Naive thymus-derived CD4-positive, alpha-beta T cell (primary cell): ENCODE measurements at regions not wholly inside any gene's neighbourhood (a gene's known extent, or its start where the extent isn't known, plus 50 kb on each side); places are given as distances from the start of the nearest gene placed in this dataset.
"Not testable (repeated sequence)": the region's sequence is repeated elsewhere in the genome, so short reads cannot be mapped to it uniquely, and the experiment has no call there.

ENCODE experiments used
- ATAC-seq: fragments of 150-1000 bp; cut with Tn5 transposase; 2 replicates; pipeline ENCODE4 v1.10.0; 2021; ENCODE audit warnings: mild to moderate bottlenecking, moderate library complexity
- CTCF ChIA-PET: fragments of 350-600 bp; sonication (Branson Sonifier 250); formaldehyde crosslinking; loops from one replicate; lab custom pipeline; 2021; ENCODE audit warnings: antibody characterized with exemption; lab: Charles Lee
- POLR2A ChIA-PET: fragments of 350-600 bp; sonication (Branson Sonifier 250); formaldehyde crosslinking; loops from one replicate; lab custom pipeline; 2021; ENCODE audit warnings: antibody characterized with exemption, inconsistent platforms; lab: Charles Lee
- DNase-seq, 9 donors: peaks; one replicate each; pipeline versions ENCODE4 v3.0.0 to v3.0.0-alpha.2; 2020 to 2022; ENCODE audit warnings: mixed read lengths in 1 of 9
- H3K27ac ChIP-seq: one replicate; pipeline ENCODE4 v1.7.0; 2013; ENCODE audit warnings: mild to moderate bottlenecking, low read depth, low read length, moderate library complexity
- H3K27me3 ChIP-seq, 2 donors: one replicate each; pipeline ENCODE4 v1.7.0; 2013; ENCODE audit warnings: low read length in 2 of 2, mild to moderate bottlenecking in 2 of 2, moderate library complexity in 2 of 2; ENCODE audit not compliant: control insufficient read depth in 2 of 2, insufficient read depth in 2 of 2
- H3K36me3 ChIP-seq, 3 experiments: 1 replicate in 2 of 3; 2 replicates in 1 of 3; pipeline ENCODE4 v1.7.0; 2013; ENCODE audit warnings: low read length in 3 of 3, mild to moderate bottlenecking in 3 of 3, moderate library complexity in 1 of 3; ENCODE audit not compliant: insufficient read depth in 3 of 3, control insufficient read depth in 2 of 3
- H3K4me1 ChIP-seq, 2 donors: one replicate each; pipeline ENCODE4 v1.7.0; 2013; ENCODE audit warnings: low read length in 2 of 2, mild to moderate bottlenecking in 2 of 2, moderate library complexity in 1 of 2; ENCODE audit not compliant: control insufficient read depth in 2 of 2, insufficient read depth in 2 of 2
- H3K4me3 ChIP-seq: 2 replicates; pipeline ENCODE4 v1.7.0; 2013; ENCODE audit warnings: mild to moderate bottlenecking, low read length
- H3K9me3 ChIP-seq, 3 experiments: 1 replicate in 2 of 3; 2 replicates in 1 of 3; pipeline ENCODE4 v1.7.0; 2013; ENCODE audit warnings: low read length in 3 of 3; ENCODE audit not compliant: control insufficient read depth in 2 of 3
- H3K27ac Mint-ChIP-seq, 9 donors: one replicate each; pipeline ENCODE4 v1.8.0; 2020 to 2022; ENCODE audit warnings: mixed read lengths in 9 of 9, mild to moderate bottlenecking in 8 of 9, moderate library complexity in 5 of 9, inconsistent platforms in 2 of 9
- H3K27me3 Mint-ChIP-seq, 5 donors: one replicate each; pipeline ENCODE4 v1.8.0; 2021 to 2022; ENCODE audit warnings: mixed read lengths in 5 of 5, mild to moderate bottlenecking in 1 of 5
- H3K36me3 Mint-ChIP-seq, 5 donors: one replicate each; pipeline ENCODE4 v1.8.0; 2020 to 2022; ENCODE audit warnings: mixed read lengths in 5 of 5, mild to moderate bottlenecking in 3 of 5, inconsistent platforms in 1 of 5
- H3K4me1 Mint-ChIP-seq, 7 donors: one replicate each; pipeline ENCODE4 v1.8.0; 2020 to 2022; ENCODE audit warnings: mixed read lengths in 7 of 7, mild to moderate bottlenecking in 3 of 7, inconsistent platforms in 1 of 7
- H3K4me3 Mint-ChIP-seq, 10 donors: one replicate each; pipeline ENCODE4 v1.8.0; 2020 to 2022; ENCODE audit warnings: mild to moderate bottlenecking in 10 of 10, mixed read lengths in 10 of 10, moderate library complexity in 6 of 10, inconsistent platforms in 2 of 10
- H3K9me3 Mint-ChIP-seq, 11 donors: one replicate each; pipeline ENCODE4 v1.8.0; 2020 to 2022; ENCODE audit warnings: mixed read lengths in 11 of 11, mild to moderate bottlenecking in 4 of 11, inconsistent platforms in 1 of 11, moderate library complexity in 1 of 11
- intact Hi-C, 2 donors: fragments of 100-400 bp; cut with micrococcal nuclease; formaldehyde crosslinking; loops; one replicate each; pipeline ENCODE4 v1.15.1; 2023

- H3K27ac Mint-ChIP-seq: no peak overlapping the region
- POLR2A ChIA-PET: no interaction called here
- ATAC-seq (no peak), DNase-seq (no peak)
- Histone ChIP-seq H3K27ac (no peak overlapping the region), H3K27me3 (no peaks in the 10 kb centered on the region), H3K4me1 (no peaks in the 10 kb centered on the region), H3K4me3 (no peak overlapping the region), H3K36me3 (no peaks in the 10 kb centered on the region), H3K9me3 (peaks cover 0 to 8% (median 0%) of the 10 kb centered on the region in 3 experiments)
- no peaks in the 10 kb centered on the region for H3K36me3 Mint-ChIP-seq
- CTCF ChIA-PET: no interaction called here
- H3K4me3 Mint-ChIP-seq: no peak overlapping the region
- no peaks in the 10 kb centered on the region for H3K27me3 Mint-ChIP-seq
- intact Hi-C loops: no loop called here
- peaks cover 2 to 30% (median 8%) of the 10 kb centered on the region in 11 donors for H3K9me3 Mint-ChIP-seq
- no peaks in the 10 kb centered on the region for H3K4me1 Mint-ChIP-seq
These were observed 1302.7 kb downstream of the TECRL start for GRCh38 chr4:63106600-63106999.

- intact Hi-C loops: no loop called here
These were observed 1303.4 kb downstream of the TECRL start for GRCh38 chr4:63105839-63106238.

GRCh38 chr4:63090641-63091040, 1318.6 kb downstream of the TECRL start:
- CTCF ChIA-PET: no interaction called here
- peaks cover 0 to 9% (median 3%) of the 10 kb centered on the region in 11 donors for H3K9me3 Mint-ChIP-seq
- H3K27me3 Mint-ChIP-seq: no peaks in the 10 kb centered on the region
- H3K9me3 ChIP-seq: no peaks in the 10 kb centered on the region
- no peaks in the 10 kb centered on the region for H3K4me1 ChIP-seq
- no peak overlapping the region for H3K27ac ChIP-seq
- H3K4me3 ChIP-seq: no peak overlapping the region
- no peak overlapping the region for H3K4me3 Mint-ChIP-seq
- intact Hi-C loops: no loop called here
- DNase-seq (no peak), ATAC-seq (no peak)
- H3K36me3 Mint-ChIP-seq: no peaks in the 10 kb centered on the region
- POLR2A ChIA-PET: no interaction called here
- no peaks in the 10 kb centered on the region for H3K36me3 ChIP-seq
- no peak overlapping the region for H3K27ac Mint-ChIP-seq
- no peaks in the 10 kb centered on the region for H3K4me1 Mint-ChIP-seq
- no peaks in the 10 kb centered on the region for H3K27me3 ChIP-seq

More at GRCh38 chr4:63105839-63106238, 1303.4 kb downstream of the TECRL start:
- ChIA-PET POLR2A (no interaction called here), CTCF (no interaction called here)
- H3K4me1 Mint-ChIP-seq: no peaks in the 10 kb centered on the region
- Histone ChIP-seq H3K27ac (no peak overlapping the region), H3K36me3 (no peaks in the 10 kb centered on the region), H3K4me3 (no peak overlapping the region), H3K4me1 (no peaks in the 10 kb centered on the region), H3K9me3 (peaks cover 0 to 8% (median 0%) of the 10 kb centered on the region in 3 experiments), H3K27me3 (no peaks in the 10 kb centered on the region)
- ATAC-seq: no peak
- H3K4me3 Mint-ChIP-seq: no peak overlapping the region
- no peak for DNase-seq
- no peak overlapping the region for H3K27ac Mint-ChIP-seq
- no peaks in the 10 kb centered on the region for H3K27me3 Mint-ChIP-seq
- peaks cover 2 to 27% (median 10%) of the 10 kb centered on the region in 11 donors for H3K9me3 Mint-ChIP-seq
- no peaks in the 10 kb centered on the region for H3K36me3 Mint-ChIP-seq

- no peak overlapping the region for H3K27ac ChIP-seq
- ATAC-seq: no peak
- no peaks in the 10 kb centered on the region for H3K4me1 ChIP-seq
- no peaks in the 10 kb centered on the region for H3K4me1 Mint-ChIP-seq
- ChIA-PET POLR2A (no interaction called here), CTCF (interaction anchor here (0.6 kb wide), 1 partner anchor 10 kb away, joined by 3 read pairs; no protein-coding TSS in a partner anchor)
- H3K27ac Mint-ChIP-seq: no peak overlapping the region
- intact Hi-C loops: no loop called here
- no peaks in the 10 kb centered on the region for H3K27me3 ChIP-seq
- no peaks in the 10 kb centered on the region for H3K27me3 Mint-ChIP-seq
- H3K36me3 ChIP-seq: no peaks in the 10 kb centered on the region
- no peak for DNase-seq
- peaks cover 0 to 6% (median 0%) of the 10 kb centered on the region in 3 experiments for H3K9me3 ChIP-seq
- no peak overlapping the region for H3K4me3 Mint-ChIP-seq
- H3K9me3 Mint-ChIP-seq: peaks cover 0 to 32% (median 6%) of the 10 kb centered on the region in 11 donors
- no peaks in the 10 kb centered on the region for H3K36me3 Mint-ChIP-seq
- H3K4me3 ChIP-seq: no peak overlapping the region
These were observed 1324.2 kb downstream of the TECRL start for GRCh38 chr4:63085091-63085490.

- no peak for DNase-seq
- ChIA-PET POLR2A (no interaction called here), CTCF (interaction anchor here (0.6 kb wide), 1 partner anchor 624 kb away, joined by 5 read pairs; no protein-coding TSS in a partner anchor)
- no peaks in the 10 kb centered on the region for H3K4me1 Mint-ChIP-seq
- Histone ChIP-seq H3K36me3 (no peaks in the 10 kb centered on the region), H3K27me3 (no peaks in the 10 kb centered on the region), H3K27ac (no peak overlapping the region), H3K4me1 (no peaks in the 10 kb centered on the region), H3K4me3 (no peak overlapping the region), H3K9me3 (peaks cover 0 to 6% (median 0%) of the 10 kb centered on the region in 3 experiments)
- peaks cover 3 to 36% (median 16%) of the 10 kb centered on the region in 11 donors for H3K9me3 Mint-ChIP-seq
- no peak overlapping the region for H3K27ac Mint-ChIP-seq
- H3K4me3 Mint-ChIP-seq: no peak overlapping the region
- H3K27me3 Mint-ChIP-seq: no peaks in the 10 kb centered on the region
- no peak for ATAC-seq
- H3K36me3 Mint-ChIP-seq: no peaks in the 10 kb centered on the region
- intact Hi-C loops: no loop called here
These were observed 1328.3 kb downstream of the TECRL start for GRCh38 chr4:63080934-63081333.

- intact Hi-C loops: no loop called here
- no peaks in the 10 kb centered on the region for H3K4me1 ChIP-seq
- H3K36me3 Mint-ChIP-seq: peaks cover 0 to 6% (median 0%) of the 10 kb centered on the region in 5 donors
- H3K27me3 Mint-ChIP-seq: no peaks in the 10 kb centered on the region
- H3K4me1 Mint-ChIP-seq: no peaks in the 10 kb centered on the region
- no peaks in the 10 kb centered on the region for H3K9me3 ChIP-seq
- peaks cover 5 to 25% (median 18%) of the 10 kb centered on the region in 11 donors for H3K9me3 Mint-ChIP-seq
- H3K36me3 ChIP-seq: no peaks in the 10 kb centered on the region
- no peak overlapping the region for H3K27ac Mint-ChIP-seq
- H3K4me3 ChIP-seq: no peak overlapping the region
- ChIA-PET POLR2A (no interaction called here), CTCF (no interaction called here)
- ATAC-seq (no peak), DNase-seq (no peak)
- no peaks in the 10 kb centered on the region for H3K27me3 ChIP-seq
- no peak overlapping the region for H3K27ac ChIP-seq
- H3K4me3 Mint-ChIP-seq: no peak overlapping the region
These were observed 1345.5 kb downstream of the TECRL start for GRCh38 chr4:63063760-63064159.

GRCh38 chr4:63062891-63063290, 1346.4 kb downstream of the TECRL start:
- CTCF ChIA-PET, H3K4me1 Mint-ChIP-seq, ATAC-seq, H3K27ac ChIP-seq, DNase-seq, POLR2A ChIA-PET, H3K4me1 ChIP-seq, H3K4me3 Mint-ChIP-seq, H3K27me3 ChIP-seq, H3K27me3 Mint-ChIP-seq, H3K9me3 ChIP-seq, H3K36me3 ChIP-seq, H3K27ac Mint-ChIP-seq, H3K36me3 Mint-ChIP-seq, intact Hi-C loops, H3K4me3 ChIP-seq: not testable (repeated sequence)
- H3K9me3 Mint-ChIP-seq: peaks cover 5 to 23% (median 18%) of the 10 kb centered on the region in 11 donors
